GF-D8 (cell line): ENCODE measurements at regions not wholly inside any gene's neighbourhood (a gene's known extent, or its start where the extent isn't known, plus 50 kb on each side); places are given as distances from the start of the nearest gene placed in this dataset.
"Not testable (repeated sequence)": the region's sequence is repeated elsewhere in the genome, so short reads cannot be mapped to it uniquely, and the experiment has no call there.

Experiments used
- DNase-seq: peaks from one replicate; lab custom pipeline; 2025; lab: John Stamatoyannopoulos, UW

DNA sequence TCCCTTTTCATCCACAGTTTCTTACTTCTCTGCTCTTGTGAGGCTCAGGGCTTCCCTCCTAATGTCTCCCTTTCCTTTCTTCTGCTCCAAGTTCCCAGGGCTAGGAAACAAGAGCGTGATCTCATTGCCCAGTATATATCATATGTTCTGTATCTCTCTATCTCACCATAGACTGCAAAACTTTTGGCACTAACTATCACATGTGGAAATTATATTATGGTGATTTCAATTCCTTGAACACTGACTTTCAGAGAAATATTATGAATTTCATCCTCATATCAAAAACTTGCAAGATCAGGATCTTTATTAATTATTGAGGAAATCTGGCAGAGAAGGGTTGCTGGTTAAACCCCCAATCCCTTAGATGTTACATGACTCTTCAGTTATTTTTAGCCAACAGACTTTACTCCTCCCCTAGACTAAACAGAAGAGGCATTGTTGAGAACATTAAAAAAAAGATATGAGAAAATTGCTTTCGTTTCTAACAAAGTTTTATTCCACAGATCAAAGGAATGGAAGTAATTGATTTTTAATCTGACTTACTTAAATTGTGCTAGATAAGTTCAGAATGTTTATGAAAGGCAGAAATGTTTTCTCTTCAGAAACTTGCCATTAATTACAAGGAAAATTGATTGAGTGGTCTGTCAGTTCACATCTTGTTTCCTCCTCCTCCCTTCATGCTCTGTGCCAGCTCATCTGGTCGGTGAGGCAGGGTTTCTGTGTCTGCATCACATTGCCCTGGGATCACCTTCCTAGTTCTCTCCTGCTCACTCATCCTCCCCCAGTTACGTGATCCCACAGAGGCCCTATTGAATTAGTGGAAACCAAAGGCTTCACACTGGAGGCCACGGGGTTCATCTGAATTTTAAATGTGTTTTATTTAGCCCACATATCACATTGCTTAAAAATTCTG, 378.5 kb downstream of the LMO7 start:
- no peak for DNase-seq

GRCh38 chr13:76012091-76012721, 376.1 kb downstream of the LMO7 start:
- no peak for DNase-seq

DNA sequence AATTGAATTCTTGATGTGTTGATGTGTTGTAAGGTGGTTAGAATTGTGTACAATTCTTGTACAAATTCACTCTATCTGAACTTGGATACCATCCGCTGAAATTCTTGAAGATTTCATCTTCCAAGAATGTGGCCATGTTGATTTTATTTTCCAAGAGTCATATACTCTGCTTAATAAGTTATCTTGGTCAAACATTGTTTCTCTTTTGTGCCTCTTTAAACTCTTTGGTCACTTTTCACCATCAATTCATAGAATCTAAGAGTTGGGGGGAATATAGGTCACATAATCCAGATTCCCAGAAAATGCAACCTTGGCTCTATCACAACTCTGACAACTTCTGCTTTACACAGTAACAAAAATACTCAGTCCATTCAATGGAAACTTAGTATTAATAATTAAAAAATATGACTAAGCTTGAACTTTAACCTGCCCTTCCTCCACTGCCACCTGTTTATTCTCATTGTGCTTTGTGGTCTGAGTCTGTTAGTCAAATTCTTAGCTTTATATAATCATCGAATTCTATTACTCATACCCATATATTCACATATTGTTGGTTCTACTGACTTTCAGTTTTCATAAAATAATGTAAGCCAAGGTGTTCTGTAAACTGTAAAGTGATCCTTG, 373.2 kb downstream of the LMO7 start:
- no peak for DNase-seq

DNA sequence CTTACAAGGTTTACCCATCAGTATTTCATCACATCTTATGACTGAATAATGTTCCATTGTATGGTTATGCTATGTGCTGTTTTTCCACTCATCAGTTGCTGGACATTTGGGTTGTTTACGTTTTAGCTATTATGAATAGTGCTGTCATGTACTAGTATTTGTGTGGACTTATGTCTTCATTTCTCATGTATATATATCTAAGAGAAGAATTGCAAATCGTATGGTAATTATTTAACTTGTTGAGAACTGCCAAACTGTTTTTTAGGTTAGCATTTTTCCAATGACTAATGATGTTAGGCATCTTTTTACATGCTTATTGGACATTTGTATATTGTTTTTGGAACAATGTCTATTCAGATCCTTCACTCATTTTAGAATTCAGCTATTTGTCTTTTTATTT, 368.3 kb downstream of the LMO7 start:
- no peak for DNase-seq

DNA sequence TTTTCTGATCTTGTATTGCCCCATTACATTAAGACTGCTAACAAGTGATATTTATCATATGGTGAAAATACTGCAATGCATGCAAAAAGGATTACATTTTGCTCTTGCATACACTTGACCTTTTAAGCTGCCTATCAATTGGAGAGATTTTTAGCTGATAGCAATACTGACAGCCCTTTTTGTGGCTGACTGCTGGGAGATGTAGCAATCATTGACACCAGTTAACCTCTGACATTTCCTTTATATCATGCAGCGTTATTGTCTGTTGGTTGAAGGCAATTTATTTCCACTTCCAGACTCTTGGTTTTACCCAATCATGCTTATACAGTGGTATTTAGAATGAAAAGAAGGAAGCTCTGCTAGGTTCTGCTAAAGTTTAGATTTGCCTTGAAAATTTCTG, 364.0 kb downstream of the LMO7 start:
- peak; percentile 50 for DNase-seq

DNA sequence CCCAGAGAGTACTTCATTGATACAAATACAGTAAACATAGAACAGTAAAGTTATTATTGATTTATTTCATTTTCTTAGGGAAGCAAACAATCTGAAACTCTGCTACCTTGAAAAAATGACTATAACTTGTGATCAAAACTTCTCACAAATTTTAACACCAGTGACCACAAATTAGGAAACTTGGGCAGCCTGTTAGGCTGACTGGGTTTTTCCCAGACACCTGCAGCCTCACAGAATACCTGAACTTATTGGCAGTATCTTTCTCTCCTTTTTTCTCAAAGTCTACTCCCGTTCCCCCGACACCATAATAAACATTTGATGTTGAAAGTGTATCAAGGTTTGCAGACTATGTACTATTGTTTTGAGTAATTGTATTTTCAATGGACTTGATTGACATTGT, 360.5 kb downstream of the LMO7 start:
- DNase-seq = no peak

GRCh38 chr13:75995966-75996365, 359.8 kb downstream of the LMO7 start:
- no peak for DNase-seq

DNA sequence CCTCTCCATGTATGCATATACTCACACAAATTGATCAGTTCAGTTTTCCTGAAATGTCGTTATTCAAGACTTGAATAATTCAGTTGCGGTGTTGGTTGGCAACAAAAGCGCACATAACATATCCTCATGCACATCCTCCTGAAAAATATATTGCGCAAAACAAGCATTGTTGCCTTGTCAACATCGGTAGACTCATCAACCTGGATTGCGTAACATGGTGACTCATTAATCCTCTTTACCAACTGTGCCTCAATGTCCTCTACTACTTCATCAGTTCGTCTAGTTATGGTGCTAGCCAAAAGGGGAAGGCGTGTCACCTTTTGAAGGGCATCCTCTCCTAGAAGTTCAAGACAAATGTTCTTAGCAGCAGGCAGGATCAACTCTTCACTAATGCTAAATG, 357.7 kb downstream of the LMO7 start:
- no peak for DNase-seq

DNA sequence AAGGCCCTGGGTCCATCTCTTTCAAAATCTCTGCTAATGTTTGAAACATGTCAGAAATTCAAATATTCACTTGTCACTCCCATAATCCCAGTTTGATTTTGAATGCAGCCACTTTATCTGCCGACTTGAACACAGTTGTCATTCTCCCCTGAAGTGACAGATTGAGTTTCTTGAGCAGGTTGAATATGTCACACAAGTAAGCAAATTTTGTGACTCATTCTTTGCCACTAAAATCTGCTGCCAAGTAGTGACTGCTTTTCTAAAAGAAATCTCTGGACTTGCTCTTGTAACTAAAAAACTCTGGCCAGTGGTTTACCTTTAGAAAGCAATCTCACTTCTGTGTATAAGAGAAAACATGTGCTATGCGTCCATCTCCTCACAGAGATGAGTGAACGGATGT, 357.1 kb downstream of the LMO7 start:
- DNase-seq = no peak

GRCh38 chr13:75986818-75987217, 350.7 kb downstream of the LMO7 start:
- DNase-seq = no peak

- no peak for DNase-seq
Observed at GRCh38 chr13:75985132-75985531, 349.0 kb downstream of the LMO7 start.

- DNase-seq = no peak
Observed at GRCh38 chr13:75978818-75979217, 342.7 kb downstream of the LMO7 start.

GRCh38 chr13:75968103-75968838, 332.1 kb downstream of the LMO7 start:
- no peak for DNase-seq

GRCh38 chr13:75963302-75963701, 327.2 kb downstream of the LMO7 start:
- DNase-seq = no peak

GRCh38 chr13:75961911-75962310, 325.8 kb downstream of the LMO7 start:
- DNase-seq = no peak

GRCh38 chr13:75960538-75960994, 324.4 kb downstream of the LMO7 start:
- no peak for DNase-seq

DNA sequence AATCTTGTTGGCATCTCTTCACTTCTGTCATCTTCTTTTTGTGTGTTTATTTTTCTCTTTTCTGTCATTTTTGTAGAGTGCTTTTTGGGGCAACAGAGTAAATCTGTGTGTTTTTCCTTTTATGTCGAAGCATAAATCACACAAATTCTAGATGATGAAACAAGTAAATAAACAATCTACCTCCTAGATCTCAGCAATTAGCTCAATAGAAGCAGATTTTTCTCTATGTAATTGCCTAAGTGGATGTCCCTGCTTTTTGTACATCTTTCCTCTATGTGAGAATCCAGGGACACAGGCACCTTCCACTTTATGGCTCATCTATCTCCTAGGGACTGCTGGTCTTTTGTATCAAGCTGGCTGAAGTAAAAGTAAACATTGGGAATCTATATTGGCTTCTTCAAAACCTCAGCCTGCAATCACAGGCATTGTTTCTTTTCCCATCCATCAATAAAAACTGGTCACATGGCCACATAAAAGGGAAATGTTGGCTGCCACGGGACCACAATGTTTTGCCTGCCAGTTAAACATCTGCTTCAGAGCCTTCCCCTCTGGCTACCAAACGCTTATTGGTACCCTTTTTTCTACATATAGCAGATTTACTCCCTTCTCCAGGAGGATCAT, 323.8 kb downstream of the LMO7 start:
- DNase-seq = no peak

DNA sequence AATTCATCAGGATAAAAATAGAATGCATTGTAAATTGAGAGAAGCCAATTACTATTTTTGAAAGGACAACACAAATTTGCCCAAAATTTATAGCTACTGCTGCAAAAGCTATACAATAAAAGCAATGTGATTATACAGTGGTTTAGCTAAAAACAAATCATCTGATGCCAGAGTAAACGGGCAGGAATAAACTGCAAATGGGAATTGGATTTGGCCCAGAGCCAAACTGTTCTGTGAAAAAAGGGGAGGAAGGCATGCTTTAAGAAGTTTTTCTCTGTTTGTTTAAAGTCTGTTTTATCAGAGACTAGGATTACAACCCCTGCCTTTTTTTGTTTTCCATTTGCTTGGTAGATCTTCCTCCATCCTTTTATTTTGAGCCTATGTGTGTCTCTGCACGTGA, 317.5 kb downstream of the LMO7 start:
- not testable (repeated sequence) for DNase-seq

- DNase-seq = no peak
Observed at GRCh38 chr13:75947448-75947847, 311.3 kb downstream of the LMO7 start.

GRCh38 chr13:75946536-75947284, 310.6 kb downstream of the LMO7 start:
- no peak for DNase-seq

DNA sequence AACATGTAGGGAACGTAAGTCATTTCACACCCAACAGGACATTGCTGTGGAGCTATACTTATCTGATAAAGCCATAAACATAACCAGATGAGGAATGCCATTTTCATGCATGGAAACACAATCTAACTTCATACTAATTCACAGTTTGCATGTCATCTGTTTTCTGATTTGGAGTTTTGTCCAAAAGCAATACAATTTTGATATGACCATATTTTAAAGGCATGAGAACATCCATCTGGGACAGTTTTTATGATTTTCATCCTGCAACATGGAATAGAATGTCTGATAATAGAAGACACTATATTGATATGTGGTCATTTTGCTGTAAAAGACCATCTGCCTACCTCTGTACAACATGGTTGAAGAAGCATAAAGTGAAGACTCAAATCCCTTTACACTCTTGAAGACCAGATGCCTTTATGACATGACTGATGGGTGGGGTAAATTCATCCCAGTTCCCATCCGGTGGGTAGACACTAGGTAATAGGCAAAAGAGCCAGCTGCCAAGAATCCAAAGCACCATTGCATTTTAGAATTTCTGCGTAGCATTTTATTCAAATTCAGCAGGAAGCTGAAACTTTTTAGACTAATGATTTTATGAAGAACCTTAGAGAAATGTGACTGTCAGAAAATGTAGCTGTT, 309.8 kb downstream of the LMO7 start:
- no peak for DNase-seq
